ENCODE measurements at regions not wholly inside any gene's neighbourhood (a gene's known extent, or its start where the extent isn't known, plus 50 kb on each side); places are given as distances from the start of the nearest gene placed in this dataset.

GRCh38 chrX:27404366-27404765 lies 58.8 kb downstream of the PPP4R3C start:
- no peak for DNase-seq
- H3K27me3 ChIP-seq (replicated peaks; ENCODE audit: insufficient read depth), result no peaks in the 10 kb centered on the region
- no peaks in the 10 kb centered on the region for H3K36me3 ChIP-seq (ENCODE audit: low read depth)
- no peaks in the 10 kb centered on the region for H3K79me2 ChIP-seq (ENCODE audit: insufficient read depth)
- no peak for TF ChIP-seq EZH2phosphoT487 (IDR thresholded peaks at IDR 0.05; ENCODE audit: insufficient read depth, low read depth)
- TF ChIP-seq EZH2 (IDR thresholded peaks at IDR 0.05; ENCODE audit: insufficient read depth, poor library complexity, severe bottlenecking), result no peak
- 52 to 64% methylated on average over 5 of the region's 5 CpGs for WGBS, 2 experiments (ENCODE audit: low coverage in 1 of 2, low lambda C conversion rate in 2 of 2, missing lambda C conversion rate in 2 of 2)
- no peak overlapping the region for H3K4me3 ChIP-seq
- H3F3A ChIP-seq (ENCODE audit: insufficient read depth), result no peaks in the 10 kb centered on the region
- no peaks in the 10 kb centered on the region for H3K9me2 ChIP-seq (ENCODE audit: insufficient read depth)
- H3K4me1 ChIP-seq (ENCODE audit: insufficient read depth), result no peaks in the 10 kb centered on the region
- no peaks in the 10 kb centered on the region for H3K9me3 ChIP-seq (ENCODE audit: low read depth)
- no peak overlapping the region for H3K9ac ChIP-seq
- in situ Hi-C loops (cut with MboI), result no loop called here
- H2AFZ ChIP-seq, result no peak overlapping the region
- H3K27ac ChIP-seq, result no peak overlapping the region
- H4K20me1 ChIP-seq (ENCODE audit: insufficient read depth), result no peaks in the 10 kb centered on the region
- H3K4me2 ChIP-seq (ENCODE audit: unreplicated experiment), result no peak overlapping the region

GRCh38 chrX:27399146-27399456 lies 64.0 kb downstream of the PPP4R3C start:
- no peaks in the 10 kb centered on the region for H3K27me3 ChIP-seq (replicated peaks; ENCODE audit: insufficient read depth)
- no peak overlapping the region for H3K9ac ChIP-seq
- in situ Hi-C loops (cut with MboI), result no loop called here
- H3K79me2 ChIP-seq (ENCODE audit: insufficient read depth), result no peaks in the 10 kb centered on the region
- H3K9me3 ChIP-seq (ENCODE audit: low read depth), result no peaks in the 10 kb centered on the region
- no peaks in the 10 kb centered on the region for H4K20me1 ChIP-seq (ENCODE audit: insufficient read depth)
- H2AFZ ChIP-seq, result no peak overlapping the region
- DNase-seq, result no peak
- no peak overlapping the region for H3K4me3 ChIP-seq
- H3K4me1 ChIP-seq (ENCODE audit: insufficient read depth), result no peaks in the 10 kb centered on the region
- no peak overlapping the region for H3K4me2 ChIP-seq (ENCODE audit: unreplicated experiment)
- H3K36me3 ChIP-seq (ENCODE audit: low read depth), result no peaks in the 10 kb centered on the region
- no peaks in the 10 kb centered on the region for H3F3A ChIP-seq (ENCODE audit: insufficient read depth)
- no peaks in the 10 kb centered on the region for H3K9me2 ChIP-seq (ENCODE audit: insufficient read depth)
- no peak overlapping the region for H3K27ac ChIP-seq
- TF ChIP-seq EZH2 (IDR thresholded peaks at IDR 0.05; ENCODE audit: insufficient read depth, poor library complexity, severe bottlenecking), result no peak
- TF ChIP-seq EZH2phosphoT487 (IDR thresholded peaks at IDR 0.05; ENCODE audit: insufficient read depth, low read depth), result no peak

- H3K9me2 ChIP-seq (ENCODE audit: insufficient read depth), result no peaks in the 10 kb centered on the region
- H3K4me2 ChIP-seq (ENCODE audit: unreplicated experiment), result no peak overlapping the region
- H3K9me3 ChIP-seq (ENCODE audit: low read depth), result no peaks in the 10 kb centered on the region
- no peaks in the 10 kb centered on the region for H3K27me3 ChIP-seq (replicated peaks; ENCODE audit: insufficient read depth)
- H4K20me1 ChIP-seq (ENCODE audit: insufficient read depth), result no peaks in the 10 kb centered on the region
- no peak overlapping the region for H3K27ac ChIP-seq
- no peak overlapping the region for H3K9ac ChIP-seq
- no peak overlapping the region for H3K4me3 ChIP-seq
- no peaks in the 10 kb centered on the region for H3F3A ChIP-seq (ENCODE audit: insufficient read depth)
- WGBS, 2 experiments (ENCODE audit: low coverage in 1 of 2, low lambda C conversion rate in 2 of 2, missing lambda C conversion rate in 2 of 2), result 24 to 27% methylated on average over 4 of the region's 4 CpGs
- H3K36me3 ChIP-seq (ENCODE audit: low read depth), result no peaks in the 10 kb centered on the region
- in situ Hi-C loops (cut with MboI), result no loop called here
- H3K4me1 ChIP-seq (ENCODE audit: insufficient read depth), result no peaks in the 10 kb centered on the region
- TF ChIP-seq EZH2 (IDR thresholded peaks at IDR 0.05; ENCODE audit: insufficient read depth, poor library complexity, severe bottlenecking), result no peak
- no peak for TF ChIP-seq EZH2phosphoT487 (IDR thresholded peaks at IDR 0.05; ENCODE audit: insufficient read depth, low read depth)
- no peak overlapping the region for H2AFZ ChIP-seq
- no peaks in the 10 kb centered on the region for H3K79me2 ChIP-seq (ENCODE audit: insufficient read depth)
- no peak for DNase-seq
Measured at GRCh38 chrX:27391623-27392022, 71.5 kb downstream of the PPP4R3C start.

- TF ChIP-seq EZH2phosphoT487 (IDR thresholded peaks at IDR 0.05; ENCODE audit: insufficient read depth, low read depth) (no peak), EZH2 (IDR thresholded peaks at IDR 0.05; ENCODE audit: insufficient read depth, poor library complexity, severe bottlenecking) (no peak)
- in situ Hi-C loops (cut with MboI), result no loop called here
- no peak overlapping the region for H2AFZ ChIP-seq
- no peaks in the 10 kb centered on the region for H3K36me3 ChIP-seq (ENCODE audit: low read depth)
- H3K9ac ChIP-seq, result no peak overlapping the region
- H3K9me3 ChIP-seq (ENCODE audit: low read depth), result no peaks in the 10 kb centered on the region
- H3K4me3 ChIP-seq, result no peak overlapping the region
- no peaks in the 10 kb centered on the region for H3K79me2 ChIP-seq (ENCODE audit: insufficient read depth)
- H4K20me1 ChIP-seq (ENCODE audit: insufficient read depth), result no peaks in the 10 kb centered on the region
- H3K4me1 ChIP-seq (ENCODE audit: insufficient read depth), result no peaks in the 10 kb centered on the region
- H3K27me3 ChIP-seq (replicated peaks; ENCODE audit: insufficient read depth), result no peaks in the 10 kb centered on the region
- H3K27ac ChIP-seq, result no peak overlapping the region
- DNase-seq, result no peak
- no peak overlapping the region for H3K4me2 ChIP-seq (ENCODE audit: unreplicated experiment)
- 52 to 60% methylated on average over 2 to 3 of the region's 11 CpGs for WGBS, 2 experiments (ENCODE audit: low coverage in 1 of 2, low lambda C conversion rate in 2 of 2, missing lambda C conversion rate in 2 of 2)
- no peaks in the 10 kb centered on the region for H3K9me2 ChIP-seq (ENCODE audit: insufficient read depth)
- no peaks in the 10 kb centered on the region for H3F3A ChIP-seq (ENCODE audit: insufficient read depth)
Measured at GRCh38 chrX:27381419-27381818, 81.7 kb downstream of the PPP4R3C start.

GRCh38 chrX:27380163-27380845 lies 82.8 kb downstream of the PPP4R3C start:
- no peaks in the 10 kb centered on the region for H3K36me3 ChIP-seq (ENCODE audit: low read depth)
- no peak overlapping the region for H3K4me2 ChIP-seq (ENCODE audit: unreplicated experiment)
- H3K4me3 ChIP-seq, result no peak overlapping the region
- 55 to 66% methylated on average over 4 to 9 of the region's 12 CpGs for WGBS, 2 experiments (ENCODE audit: low coverage in 1 of 2, low lambda C conversion rate in 2 of 2, missing lambda C conversion rate in 2 of 2)
- H3K9ac ChIP-seq, result no peak overlapping the region
- H3K27me3 ChIP-seq (replicated peaks; ENCODE audit: insufficient read depth), result no peaks in the 10 kb centered on the region
- no peaks in the 10 kb centered on the region for H4K20me1 ChIP-seq (ENCODE audit: insufficient read depth)
- no peaks in the 10 kb centered on the region for H3F3A ChIP-seq (ENCODE audit: insufficient read depth)
- H3K9me3 ChIP-seq (ENCODE audit: low read depth), result no peaks in the 10 kb centered on the region
- in situ Hi-C loops (cut with MboI), result no loop called here
- no peak overlapping the region for H3K27ac ChIP-seq
- no peak for DNase-seq
- H2AFZ ChIP-seq, result no peak overlapping the region
- TF ChIP-seq EZH2 (IDR thresholded peaks at IDR 0.05; ENCODE audit: insufficient read depth, poor library complexity, severe bottlenecking) (no peak), EZH2phosphoT487 (IDR thresholded peaks at IDR 0.05; ENCODE audit: insufficient read depth, low read depth) (no peak)
- no peaks in the 10 kb centered on the region for H3K4me1 ChIP-seq (ENCODE audit: insufficient read depth)
- no peaks in the 10 kb centered on the region for H3K9me2 ChIP-seq (ENCODE audit: insufficient read depth)
- no peaks in the 10 kb centered on the region for H3K79me2 ChIP-seq (ENCODE audit: insufficient read depth)

Data from GM23248 (cell line).